Vagina (tissue), 2 donors: ENCODE measurements at regions not wholly inside any gene's neighbourhood (a gene's known extent, or its start where the extent isn't known, plus 50 kb on each side); places are given as distances from the start of the nearest gene placed in this dataset.

Source experiments
- CTCF ChIP-seq, 3 experiments: fragments of 450-650 bp in 2 of 3; fragments of 200-600 bp in 1 of 3; sonication (generic) in 1 of 3; IDR thresholded peaks; one replicate each; pipeline ENCODE4 v1.5.1; 2017 to 2019; ENCODE audit warnings: antibody characterized with exemption in 3 of 3, mild to moderate bottlenecking in 2 of 3, moderate library complexity in 2 of 3
- POLR2A ChIP-seq, 2 donors: fragments of 450-650 bp; IDR thresholded peaks; one replicate each; pipeline ENCODE4 v1.6.1; 2017; ENCODE audit warnings: antibody characterized with exemption in 2 of 2, mild to moderate bottlenecking in 2 of 2, moderate library complexity in 2 of 2

- TF ChIP-seq CTCF (IDR thresholded peaks at IDR 0.05) (no peak), POLR2A (IDR thresholded peaks at IDR 0.05) (no peak)
Observed at GRCh38 chr12:24135158-24135850, 185.8 kb upstream of the SOX5 start.
